Fibroblast of the aortic adventitia (primary cell): ENCODE measurements at regions not wholly inside any gene's neighbourhood (a gene's known extent, or its start where the extent isn't known, plus 50 kb on each side); places are given as distances from the start of the nearest gene placed in this dataset.

Experiments used
- DNase-seq: peaks from one replicate; pipeline ENCODE4 v3.0.0-alpha.2; 2010; ENCODE audit warnings: low read depth
- H3K4me3 ChIP-seq: 2 replicates; pipeline ENCODE4 v1.5.1; 2011; ENCODE audit warnings: low read depth, mild to moderate bottlenecking, control low read depth, low read length, moderate library complexity
- TF ChIP-seq, protein P1 (sequence below): IDR thresholded peaks from 2 replicates; pipeline ENCODE4 v1.5.1; 2011; ENCODE audit warnings: mild to moderate bottlenecking, low read length, control low read depth, inconsistent platforms; ENCODE audit not compliant: insufficient read depth

DNA sequence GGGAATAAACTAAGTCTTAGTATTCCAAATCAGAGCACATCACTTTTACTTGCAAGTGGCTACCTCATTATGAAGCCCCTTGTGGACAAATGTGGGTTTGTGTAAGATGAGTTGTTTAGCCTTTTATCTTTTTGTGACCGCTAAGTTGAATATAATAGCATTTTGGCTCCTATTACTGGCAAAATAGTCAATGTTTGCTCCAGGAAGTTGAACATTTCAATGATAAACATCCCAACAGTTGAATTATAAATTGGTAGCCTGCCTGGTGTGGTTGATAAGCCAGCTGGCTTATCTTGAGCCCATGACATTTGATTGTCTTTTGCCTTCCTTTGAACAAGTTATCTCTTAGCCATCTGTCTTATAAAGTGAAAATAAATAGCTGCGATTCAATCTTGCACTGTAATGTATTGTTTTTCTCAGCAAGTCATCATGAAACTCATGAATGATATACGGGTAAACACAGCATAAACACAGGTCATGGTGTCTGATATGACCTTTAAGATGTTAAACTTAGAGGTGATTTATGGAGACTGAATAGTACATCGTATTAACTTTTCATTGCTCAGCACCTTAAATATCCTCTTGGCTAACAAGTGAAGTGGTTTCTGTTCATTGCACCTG lies 338.4 kb downstream of the SOCS6 start:
- TF ChIP-seq, protein P1, sequence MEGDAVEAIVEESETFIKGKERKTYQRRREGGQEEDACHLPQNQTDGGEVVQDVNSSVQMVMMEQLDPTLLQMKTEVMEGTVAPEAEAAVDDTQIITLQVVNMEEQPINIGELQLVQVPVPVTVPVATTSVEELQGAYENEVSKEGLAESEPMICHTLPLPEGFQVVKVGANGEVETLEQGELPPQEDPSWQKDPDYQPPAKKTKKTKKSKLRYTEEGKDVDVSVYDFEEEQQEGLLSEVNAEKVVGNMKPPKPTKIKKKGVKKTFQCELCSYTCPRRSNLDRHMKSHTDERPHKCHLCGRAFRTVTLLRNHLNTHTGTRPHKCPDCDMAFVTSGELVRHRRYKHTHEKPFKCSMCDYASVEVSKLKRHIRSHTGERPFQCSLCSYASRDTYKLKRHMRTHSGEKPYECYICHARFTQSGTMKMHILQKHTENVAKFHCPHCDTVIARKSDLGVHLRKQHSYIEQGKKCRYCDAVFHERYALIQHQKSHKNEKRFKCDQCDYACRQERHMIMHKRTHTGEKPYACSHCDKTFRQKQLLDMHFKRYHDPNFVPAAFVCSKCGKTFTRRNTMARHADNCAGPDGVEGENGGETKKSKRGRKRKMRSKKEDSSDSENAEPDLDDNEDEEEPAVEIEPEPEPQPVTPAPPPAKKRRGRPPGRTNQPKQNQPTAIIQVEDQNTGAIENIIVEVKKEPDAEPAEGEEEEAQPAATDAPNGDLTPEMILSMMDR: no peak
- no peak overlapping the region for H3K4me3 ChIP-seq
- no peak for DNase-seq

DNA sequence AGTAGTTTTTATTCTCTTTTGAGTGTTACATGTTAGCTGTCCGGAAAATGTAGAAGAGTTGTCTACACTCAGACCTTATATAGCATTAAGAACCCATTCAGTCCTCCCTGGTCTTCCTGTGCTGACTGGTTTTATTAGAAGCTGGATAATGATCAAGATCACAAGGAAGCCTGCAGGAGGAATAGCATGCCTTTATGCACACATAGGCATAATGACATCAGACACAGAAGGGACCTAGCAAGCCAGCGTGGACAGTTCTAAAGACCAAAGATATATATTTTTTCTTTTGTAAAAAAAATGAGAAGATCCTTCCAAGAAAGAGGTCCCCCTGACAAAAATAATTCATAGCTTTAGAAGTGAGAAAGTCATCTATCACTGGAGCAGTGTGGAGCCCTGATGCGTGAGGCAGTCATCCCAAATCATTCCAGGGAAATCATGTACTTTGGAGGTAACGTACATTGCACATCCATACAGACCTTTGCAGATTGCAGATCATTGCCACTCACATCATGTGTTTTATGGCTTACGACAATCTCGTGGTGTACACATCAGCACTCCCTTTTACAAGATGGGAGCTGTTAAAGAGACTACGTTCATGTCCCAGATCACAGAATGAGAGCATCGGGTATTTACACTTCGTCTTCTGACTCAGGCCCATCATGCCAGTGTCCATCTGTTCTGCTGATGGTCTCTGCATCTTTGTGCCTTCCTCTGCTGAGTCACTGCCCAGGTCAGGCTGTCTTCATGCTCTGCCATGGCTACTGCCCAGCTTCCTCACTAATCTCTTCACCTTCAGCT lies 334.0 kb downstream of the SOCS6 start:
- H3K4me3 ChIP-seq: no peak overlapping the region
- no peak for DNase-seq
- TF ChIP-seq, protein P1: no peak

- no peak overlapping the region for H3K4me3 ChIP-seq
- no peak for DNase-seq
Observed at GRCh38 chr18:70621710-70622109, 332.9 kb downstream of the SOCS6 start.

GRCh38 chr18:70620837-70621612 lies 332.2 kb downstream of the SOCS6 start:
- no peak for DNase-seq
- TF ChIP-seq, protein P1: no peak

More at GRCh38 chr18:70621710-70622109, 332.9 kb downstream of the SOCS6 start:
- TF ChIP-seq, protein P1: no peak

GRCh38 chr18:70617020-70617763 lies 328.3 kb downstream of the SOCS6 start:
- TF ChIP-seq, protein P1: no peak
- H3K4me3 ChIP-seq: no peak overlapping the region
- no peak for DNase-seq

More at GRCh38 chr18:70620837-70621612, 332.2 kb downstream of the SOCS6 start:
- no peak overlapping the region for H3K4me3 ChIP-seq

DNA sequence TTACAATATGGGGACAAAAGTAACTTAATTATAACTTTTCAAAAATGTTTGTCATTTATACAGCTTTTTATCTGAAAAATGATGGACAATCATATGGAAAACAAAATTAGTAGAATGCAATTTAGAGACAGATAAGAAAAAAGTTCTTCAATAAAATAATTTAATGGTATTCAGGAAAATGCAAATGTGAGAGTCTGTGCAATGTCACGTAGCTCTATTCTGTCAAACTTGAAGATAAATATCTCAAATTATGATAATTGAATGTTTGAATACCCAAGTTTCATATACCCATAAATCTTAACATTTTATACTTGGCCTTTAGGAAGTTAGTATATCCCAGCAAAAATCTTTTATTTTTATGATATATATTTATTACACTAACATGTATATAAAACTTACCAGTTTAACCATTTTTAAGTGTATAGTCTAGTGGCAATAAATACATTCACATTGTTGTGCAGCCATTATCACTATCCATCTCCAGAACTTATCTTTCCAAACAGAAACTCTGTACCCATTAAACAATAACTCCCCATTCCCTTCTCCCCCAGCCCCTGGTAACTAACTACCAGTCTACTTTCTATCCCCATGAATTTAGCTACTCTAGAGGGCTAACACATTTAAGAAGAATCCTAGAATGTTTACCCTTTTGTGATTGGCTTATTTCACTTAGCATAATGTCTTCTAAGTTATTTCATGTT lies 311.5 kb downstream of the SOCS6 start:
- H3K4me3 ChIP-seq: no peak overlapping the region
- no peak for DNase-seq
- TF ChIP-seq, protein P1: no peak
